Inferior parietal cortex (tissue), 1 donor: ENCODE measurements at regions not wholly inside any gene's neighbourhood (a gene's known extent, or its start where the extent isn't known, plus 50 kb on each side); places are given as distances from the start of the nearest gene placed in this dataset.
A peak's percentile ranks its signal among the peaks of the same experiment; 100 is the strongest.
"Not testable (repeated sequence)": the region's sequence is repeated elsewhere in the genome, so short reads cannot be mapped to it uniquely, and the experiment has no call there.

ENCODE experiments used
- DNase-seq: peaks from one replicate; pipeline ENCODE4 v3.0.0-alpha.2; 2016; ENCODE audit errors: extremely low spot score

GRCh38 chr11:98007072-98007471, 1013.7 kb upstream of the CNTN5 start:
- no peak for DNase-seq

- no peak for DNase-seq
Observed at GRCh38 chr11:98027652-98028051, 993.1 kb upstream of the CNTN5 start.

- DNase-seq = no peak
Observed at GRCh38 chr11:98029832-98030231, 990.9 kb upstream of the CNTN5 start.

- DNase-seq = no peak
Observed at GRCh38 chr11:98036810-98037209, 983.9 kb upstream of the CNTN5 start.

- DNase-seq = peak; percentile 15
Observed at GRCh38 chr11:98040061-98040808, 980.5 kb upstream of the CNTN5 start.

GRCh38 chr11:98047647-98048046, 973.1 kb upstream of the CNTN5 start:
- no peak for DNase-seq

- no peak for DNase-seq
Observed at GRCh38 chr11:98053851-98054250, 966.9 kb upstream of the CNTN5 start.

GRCh38 chr11:98056945-98057344, 963.8 kb upstream of the CNTN5 start:
- no peak for DNase-seq

- no peak for DNase-seq
Observed at GRCh38 chr11:98059488-98059887, 961.3 kb upstream of the CNTN5 start.

GRCh38 chr11:98060759-98061158, 960.0 kb upstream of the CNTN5 start:
- DNase-seq = no peak

- no peak for DNase-seq
Observed at GRCh38 chr11:98061858-98062257, 958.9 kb upstream of the CNTN5 start.

- no peak for DNase-seq
Observed at GRCh38 chr11:98062714-98063113, 958.0 kb upstream of the CNTN5 start.

GRCh38 chr11:98068251-98068650, 952.5 kb upstream of the CNTN5 start:
- DNase-seq = no peak

- not testable (repeated sequence) for DNase-seq
Observed at GRCh38 chr11:98069147-98069546, 951.6 kb upstream of the CNTN5 start.

GRCh38 chr11:98069861-98070260, 950.9 kb upstream of the CNTN5 start:
- DNase-seq = no peak

GRCh38 chr11:98090861-98091505, 929.8 kb upstream of the CNTN5 start:
- DNase-seq = no peak

GRCh38 chr11:98099371-98099770, 921.4 kb upstream of the CNTN5 start:
- DNase-seq = no peak

GRCh38 chr11:98100689-98101088, 920.1 kb upstream of the CNTN5 start:
- DNase-seq = no peak

GRCh38 chr11:98101329-98101728, 919.4 kb upstream of the CNTN5 start:
- DNase-seq = no peak

- no peak for DNase-seq
Observed at GRCh38 chr11:98104249-98104648, 916.5 kb upstream of the CNTN5 start.

- DNase-seq = no peak
Observed at GRCh38 chr11:98107736-98108135, 913.0 kb upstream of the CNTN5 start.

- DNase-seq = no peak
Observed at GRCh38 chr11:98110030-98110429, 910.7 kb upstream of the CNTN5 start.

- no peak for DNase-seq
Observed at GRCh38 chr11:98115873-98116272, 904.9 kb upstream of the CNTN5 start.
